ENCODE measurements at regions not wholly inside any gene's neighbourhood (a gene's known extent, or its start where the extent isn't known, plus 50 kb on each side); places are given as distances from the start of the nearest gene placed in this dataset.

GRCh38 chr5:124454081-124454480 lies 292.4 kb downstream of the ZNF608 start:
- no peaks in the 10 kb centered on the region for H3K9me2 ChIP-seq
- H3F3A ChIP-seq (replicated peaks; ENCODE audit: insufficient read depth): no peaks in the 10 kb centered on the region
- H3K27me3 ChIP-seq (ENCODE audit: insufficient read depth): no peaks in the 10 kb centered on the region
- whole genome bisulfite sequencing (ENCODE audit: low lambda C conversion rate): 70% methylated on average over 3 of the region's 3 CpGs
- CTCF ChIA-PET: interaction anchor here (0.6 to 1.1 kb wide), 2 partner anchors 7 to 8 kb away, joined by 3 read pairs; no protein-coding TSS in a partner anchor
- H3K9ac ChIP-seq: no peak overlapping the region
- H3K4me1 ChIP-seq (ENCODE audit: control insufficient read depth in 1 of 2, insufficient read depth in 2 of 2, low read depth in 1 of 2, low read length in 1 of 2): no peaks in the 10 kb centered on the region; a peak in 2 of 4 replicates
- POLR2A ChIA-PET: no interaction called here
- H3K4me2 ChIP-seq: no peak overlapping the region
- H4K20me1 ChIP-seq (ENCODE audit: insufficient read depth): no peaks in the 10 kb centered on the region
- no peak for DNase-seq
- H3K36me3 ChIP-seq (replicated peaks in 1 of 2; ENCODE audit: control insufficient read depth in 1 of 2, insufficient read depth in 2 of 2, low read length in 1 of 2): no peaks in the 10 kb centered on the region
- no peak overlapping the region for H3K4me3 ChIP-seq (ENCODE audit: low read depth in 2 of 2, low read length in 1 of 2)
- no peak overlapping the region for H2AFZ ChIP-seq (ENCODE audit: low read depth)
- no peaks in the 10 kb centered on the region for H3K9me3 ChIP-seq
- no peaks in the 10 kb centered on the region for H3K79me2 ChIP-seq (ENCODE audit: insufficient read depth)
- peak overlapping the region in 1 of 2 experiments; percentile 20; a peak in 1 of 4 replicates for H3K27ac ChIP-seq (ENCODE audit: low read depth in 2 of 2, low read length in 1 of 2)
- TF ChIP-seq RAD21 (IDR thresholded peaks at IDR 0.05; ENCODE audit: low read length): no peak
- no peak for TF ChIP-seq MEF2A (IDR thresholded peaks at IDR 0.05; ENCODE audit: borderline replicate concordance, low read depth)
- TF ChIP-seq TCF12 (IDR thresholded peaks at IDR 0.05): no peak
- TF ChIP-seq EZH2phosphoT487 (IDR thresholded peaks at IDR 0.05; ENCODE audit: borderline replicate concordance, low read depth): no peak
- no peak for TF ChIP-seq FOXJ3 (CRISPR knock-in tag; IDR thresholded peaks at IDR 0.05)
- TF ChIP-seq TEAD4 (IDR thresholded peaks at IDR 0.05; ENCODE audit: borderline replicate concordance, insufficient read depth): no peak
- TF ChIP-seq RXRA (IDR thresholded peaks at IDR 0.05; ENCODE audit: borderline replicate concordance, low read depth): no peak
- no peak for TF ChIP-seq CTCF (IDR thresholded peaks at IDR 0.05)
- TF ChIP-seq REST (IDR thresholded peaks at IDR 0.05; ENCODE audit: low read depth, low read length): no peak
- no peak for TF ChIP-seq JUND (IDR thresholded peaks at IDR 0.05)
- no peak for TF ChIP-seq NFIC (IDR thresholded peaks at IDR 0.05; ENCODE audit: borderline replicate concordance)
- no peak for TF ChIP-seq CHD2 (IDR thresholded peaks at IDR 0.05; ENCODE audit: low read length, partially characterized antibody)
- no peak for TF ChIP-seq EP300 (IDR thresholded peaks at IDR 0.05; ENCODE audit: borderline replicate concordance in 1 of 2, low read depth in 1 of 2, low read length in 1 of 2)
- no peak for TF ChIP-seq ZBTB33 (IDR thresholded peaks at IDR 0.05; ENCODE audit: borderline replicate concordance, low read depth)
- no peak for TF ChIP-seq POLR2AphosphoS5 (IDR thresholded peaks at IDR 0.05; ENCODE audit: low read depth, low read length)

All from SK-N-SH (cell line).